Aorta (tissue), 5 donors: ENCODE measurements at regions not wholly inside any gene's neighbourhood (a gene's known extent, or its start where the extent isn't known, plus 50 kb on each side); places are given as distances from the start of the nearest gene placed in this dataset.
"Not testable (repeated sequence)": the region's sequence is repeated elsewhere in the genome, so short reads cannot be mapped to it uniquely, and the experiment has no call there.

Experiments
- ATAC-seq: fragments of 200-7000 bp; cut with Tn5 transposase; one replicate; pipeline ENCODE4 v1.9.1; 2022; ENCODE audit warnings: moderate library complexity; ENCODE audit not compliant: low FRiP score
- DNase-seq, 2 donors: peaks; one replicate each; pipeline ENCODE4 v3.0.0-alpha.2; 2020
- H3K27ac ChIP-seq, 2 donors: one replicate each; pipeline ENCODE4 v1.5.1; 2013; ENCODE audit warnings: low read length in 2 of 2, mild to moderate bottlenecking in 2 of 2, moderate library complexity in 2 of 2, control low read depth in 1 of 2, inconsistent platforms in 1 of 2, low read depth in 1 of 2
- H3K27me3 ChIP-seq, 2 donors: one replicate each; pipeline ENCODE4 v1.6.1; 2013; ENCODE audit warnings: control low read depth in 1 of 2, low read length in 1 of 2, mild to moderate bottlenecking in 1 of 2, moderate library complexity in 1 of 2; ENCODE audit not compliant: insufficient read depth in 2 of 2, control insufficient read depth in 1 of 2
- H3K36me3 ChIP-seq, 2 donors: one replicate each; pipeline ENCODE4 v1.6.1; 2013; ENCODE audit warnings: control low read depth in 1 of 2, low read length in 1 of 2, mild to moderate bottlenecking in 1 of 2; ENCODE audit not compliant: insufficient read depth in 2 of 2, control insufficient read depth in 1 of 2
- H3K4me1 ChIP-seq, 2 donors: one replicate each; pipeline ENCODE4 v1.6.1; 2013; ENCODE audit warnings: low read length in 2 of 2, control low read depth in 1 of 2, mild to moderate bottlenecking in 1 of 2, moderate library complexity in 1 of 2; ENCODE audit not compliant: insufficient read depth in 2 of 2, control insufficient read depth in 1 of 2
- H3K4me3 ChIP-seq, 2 donors: one replicate each; pipeline ENCODE4 v1.5.1; 2013; ENCODE audit warnings: low read length in 2 of 2, control low read depth in 1 of 2, mild to moderate bottlenecking in 1 of 2
- H3K9me3 ChIP-seq: one replicate; pipeline ENCODE4 v1.6.1; 2013; ENCODE audit warnings: mild to moderate bottlenecking, low read length; ENCODE audit not compliant: control insufficient read depth
- WGBS, 2 donors: extraction: QIAGEN DNeasy Blood & Tissue Kit; methylation state at CpG; one replicate each; pipeline ENCODE4 v1.1.7; 2013; 5-methylcytosine and 5-hydroxymethylcytosine counted together
- intact Hi-C, 2 donors: fragments of 100-400 bp; cut with DNase I; formaldehyde crosslinking; loops; one replicate each; pipeline versions ENCODE4 v1.14.2 to v1.15.0; 2022
- donor health status: healthy with polysubstance abuse.
- donor health status: Bipolar disorder and iron deficiency.
- donor health status: DM: no; HTN: no; CAD: no.
- donor health status: DM: no; HTN: no; CAD: no.
- donor health status: DM: yes; HTN: yes; CAD: no.

GRCh38 chr12:108430926-108431325 is 84.2 kb upstream of the FICD start:
- Histone ChIP-seq H3K4me3 (no peak overlapping the region), H3K36me3 (no peaks in the 10 kb centered on the region), H3K27ac (no peak overlapping the region), H3K9me3 (no peaks in the 10 kb centered on the region), H3K27me3 (no peaks in the 10 kb centered on the region), H3K4me1 (no peaks in the 10 kb centered on the region)
- 53 to 74% methylated on average over 1 of the region's 1 CpG for WGBS, 2 donors
- DNase-seq: no peak
- ATAC-seq: no peak
- intact Hi-C loops: no loop called here

- H3K27me3 ChIP-seq: no peaks in the 10 kb centered on the region
- H3K36me3 ChIP-seq: no peaks in the 10 kb centered on the region
- DNase-seq (no peak), ATAC-seq (no peak)
- intact Hi-C loops: no loop called here
- WGBS, 2 donors: 25 to 27% methylated on average over 6 of the region's 6 CpGs
- H3K27ac ChIP-seq: no peak overlapping the region
- H3K4me3 ChIP-seq: no peak overlapping the region
- no peaks in the 10 kb centered on the region for H3K9me3 ChIP-seq
- peaks cover 0 to 3% of the 10 kb centered on the region in 2 donors for H3K4me1 ChIP-seq
Observed at GRCh38 chr12:108430245-108430644, 84.8 kb upstream of the FICD start.

DNA sequence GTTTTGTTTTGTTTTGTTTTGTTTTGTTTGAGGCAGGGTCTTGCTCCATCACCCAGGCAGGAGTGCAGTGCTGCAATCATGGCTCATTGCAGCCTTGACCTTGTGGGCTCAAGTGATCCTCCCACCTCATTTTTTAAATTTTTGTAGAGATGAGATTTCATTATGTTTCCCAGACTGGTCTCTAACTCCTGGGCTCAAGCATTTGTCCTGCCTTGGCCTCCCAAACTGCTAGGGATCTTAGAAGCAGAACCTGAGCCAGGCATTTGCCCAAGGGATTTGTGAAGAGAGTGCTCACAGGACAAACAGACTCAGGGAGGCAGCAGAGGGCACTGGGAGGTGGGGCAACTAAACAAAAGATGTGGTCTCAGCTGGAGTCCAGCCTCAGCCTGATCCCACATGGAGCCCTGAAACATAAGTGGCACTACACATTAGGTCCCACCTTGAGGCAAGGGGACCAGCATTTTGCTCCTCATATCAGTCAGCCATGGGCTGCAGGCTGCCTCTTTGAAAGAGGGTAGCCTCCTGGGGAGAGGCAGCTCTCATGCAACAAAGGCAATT is 86.2 kb upstream of the CMKLR1 start:
- DNase-seq (no peak), ATAC-seq (no peak)
- Histone ChIP-seq H3K4me1 (peaks cover 0 to 3% of the 10 kb centered on the region in 2 donors), H3K4me3 (no peak overlapping the region), H3K27ac (no peak overlapping the region), H3K36me3 (no peaks in the 10 kb centered on the region), H3K9me3 (no peaks in the 10 kb centered on the region), H3K27me3 (no peaks in the 10 kb centered on the region)
- intact Hi-C loops: no loop called here

GRCh38 chr12:108424816-108425215 is 85.7 kb upstream of the CMKLR1 start:
- H3K4me1 ChIP-seq: peaks cover 0 to 3% of the 10 kb centered on the region in 2 donors
- H3K4me3 ChIP-seq: no peak overlapping the region
- 94 to 95% methylated on average over 3 of the region's 3 CpGs for WGBS, 2 donors
- no peak overlapping the region for H3K27ac ChIP-seq
- H3K27me3 ChIP-seq: no peaks in the 10 kb centered on the region
- H3K36me3 ChIP-seq: no peaks in the 10 kb centered on the region
- no peak for ATAC-seq
- intact Hi-C loops: no loop called here
- DNase-seq: no peak
- H3K9me3 ChIP-seq: no peaks in the 10 kb centered on the region

- Histone ChIP-seq H3K27ac (no peak overlapping the region), H3K27me3 (no peaks in the 10 kb centered on the region), H3K4me3 (no peak overlapping the region), H3K4me1 (peaks cover 0 to 3% of the 10 kb centered on the region in 2 donors), H3K36me3 (no peaks in the 10 kb centered on the region), H3K9me3 (no peaks in the 10 kb centered on the region)
- WGBS, 2 donors: 79 to 83% methylated on average over 4 of the region's 4 CpGs
- ATAC-seq (no peak), DNase-seq (no peak)
- intact Hi-C loops: no loop called here
Observed at GRCh38 chr12:108424026-108424425, 84.9 kb upstream of the CMKLR1 start.

DNA sequence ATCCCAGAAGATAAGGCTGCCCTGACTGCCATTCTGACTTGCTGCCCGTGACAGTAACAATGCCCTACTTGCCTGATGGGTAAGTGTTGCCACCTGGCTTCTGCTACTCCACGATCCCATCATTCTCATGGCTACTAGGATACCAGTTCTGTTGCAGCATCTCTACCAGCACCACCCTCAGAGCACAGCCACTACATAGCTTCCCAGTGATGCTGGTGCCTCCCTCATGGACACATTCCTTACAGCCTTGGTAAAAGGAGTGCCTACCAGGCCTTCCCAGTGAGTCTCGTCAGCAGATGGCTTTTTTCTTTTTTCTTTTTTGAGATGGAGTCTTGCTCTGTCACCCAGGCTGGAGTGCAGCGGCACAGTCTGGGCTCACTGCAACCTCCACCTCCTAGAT is 84.4 kb upstream of the CMKLR1 start:
- Histone ChIP-seq H3K36me3 (no peaks in the 10 kb centered on the region), H3K4me3 (no peak overlapping the region), H3K27me3 (no peaks in the 10 kb centered on the region), H3K27ac (no peak overlapping the region), H3K4me1 (peaks cover 2 to 3% of the 10 kb centered on the region in 2 donors), H3K9me3 (no peaks in the 10 kb centered on the region)
- DNase-seq (no peak), ATAC-seq (no peak)
- 83 to 87% methylated on average over 4 of the region's 4 CpGs for WGBS, 2 donors
- intact Hi-C loops: no loop called here

- H3K27ac ChIP-seq, H3K9me3 ChIP-seq, H3K27me3 ChIP-seq, H3K36me3 ChIP-seq, DNase-seq, ATAC-seq, intact Hi-C loops, H3K4me1 ChIP-seq, H3K4me3 ChIP-seq: not testable (repeated sequence)
- 94 to 96% methylated on average over 2 of the region's 4 CpGs for WGBS, 2 donors
Observed at GRCh38 chr12:108421082-108421481, 82.0 kb upstream of the CMKLR1 start.

- intact Hi-C loops, DNase-seq, H3K4me3 ChIP-seq, H3K27ac ChIP-seq, H3K9me3 ChIP-seq, H3K36me3 ChIP-seq, ATAC-seq, H3K27me3 ChIP-seq, H3K4me1 ChIP-seq: not testable (repeated sequence)
- 93 to 95% methylated on average over 20 of the region's 20 CpGs for WGBS, 2 donors
Observed at GRCh38 chr12:108420421-108420820, 81.3 kb upstream of the CMKLR1 start.

DNA sequence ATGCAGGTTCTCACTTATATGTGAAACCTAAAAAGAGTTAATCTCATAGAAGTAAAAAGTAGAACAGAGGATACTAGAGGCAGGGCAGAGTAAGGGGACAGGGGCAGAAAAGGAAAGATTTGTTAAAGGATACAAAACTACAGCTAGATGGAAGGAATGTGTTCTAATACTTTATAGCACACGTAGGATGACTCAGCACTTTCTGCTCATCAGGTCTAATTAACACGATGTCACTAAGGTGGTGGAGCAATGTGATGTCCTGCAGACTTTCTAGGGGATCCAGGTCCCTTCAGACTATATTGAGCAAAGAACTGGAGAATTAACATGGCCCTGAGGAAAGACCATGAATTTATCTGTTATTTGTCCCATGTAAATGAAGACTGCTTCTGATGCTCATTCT is 80.8 kb upstream of the CMKLR1 start:
- 70 to 71% methylated on average over 2 of the region's 2 CpGs for whole genome bisulfite sequencing, 2 donors
- no peaks in the 10 kb centered on the region for H3K27me3 ChIP-seq
- intact Hi-C loops: no loop called here
- H3K9me3 ChIP-seq: no peaks in the 10 kb centered on the region
- H3K27ac ChIP-seq: no peak overlapping the region
- H3K4me3 ChIP-seq: no peak overlapping the region
- peaks cover 0 to 6% of the 10 kb centered on the region in 2 donors for H3K4me1 ChIP-seq
- DNase-seq (no peak), ATAC-seq (no peak)
- H3K36me3 ChIP-seq: no peaks in the 10 kb centered on the region
